Gastrocnemius medialis (tissue), 4 donors: ENCODE measurements at regions not wholly inside any gene's neighbourhood (a gene's known extent, or its start where the extent isn't known, plus 50 kb on each side); places are given as distances from the start of the nearest gene placed in this dataset.

Experiments
- ATAC-seq, 2 donors: fragments of 150-250 bp; one replicate each; pipeline ENCODE4 v1.9.1; 2016
- DNase-seq, 2 donors: peaks; one replicate each; pipeline ENCODE4 v3.0.0-alpha.2; 2019
- H3K27ac ChIP-seq, 4 donors: fragments of 200-600 bp; sonication (generic); 1 replicate in 1 of 4; 2 replicates in 3 of 4; pipeline ENCODE4 v1.5.1; 2016 to 2018; ENCODE audit warnings: mild to moderate bottlenecking in 2 of 4, moderate library complexity in 1 of 4
- H3K27me3 ChIP-seq, 3 donors: fragments of 200-600 bp; sonication (generic) in 2 of 3; 1 replicate in 1 of 3; 2 replicates in 2 of 3; pipeline versions ENCODE4 v1.5.1 to v1.6.0; 2016 to 2019; ENCODE audit warnings: mild to moderate bottlenecking in 1 of 3, moderate library complexity in 1 of 3
- H3K36me3 ChIP-seq, 2 donors: fragments of 200-600 bp; sonication (generic) in 1 of 2; one replicate each; pipeline ENCODE4 v1.5.1; 2017 to 2018
- H3K4me1 ChIP-seq, 2 donors: fragments of 200-600 bp; sonication (generic) in 1 of 2; one replicate each; pipeline ENCODE4 v1.5.1; 2016 to 2017; ENCODE audit warnings: mild to moderate bottlenecking in 2 of 2
- H3K4me3 ChIP-seq, 4 donors: fragments of 200-600 bp; sonication (generic) in 3 of 4; 1 replicate in 1 of 4; 2 replicates in 3 of 4; pipeline ENCODE4 v1.5.1; 2016 to 2019; ENCODE audit warnings: mild to moderate bottlenecking in 2 of 4
- H3K9me3 ChIP-seq, 3 donors: fragments of 200-600 bp; sonication (generic) in 2 of 3; 1 replicate in 1 of 3; 2 replicates in 2 of 3; pipeline ENCODE4 v1.5.1; 2016 to 2019
- CTCF ChIP-seq, 5 experiments: fragments of 450-650 bp in 3 of 5; fragments of 200-600 bp in 2 of 5; sonication (generic) in 2 of 5; IDR thresholded peaks in 4 of 5; conservative IDR thresholded peaks in 1 of 5; 1 replicate in 4 of 5; 2 replicates in 1 of 5; pipeline ENCODE4 v1.5.1; 2016 to 2019; ENCODE audit warnings: antibody characterized with exemption in 5 of 5, mild to moderate bottlenecking in 3 of 5, moderate library complexity in 3 of 5
- POLR2A ChIP-seq, 2 donors: fragments of 450-650 bp; IDR thresholded peaks; one replicate each; pipeline ENCODE4 v1.6.1; 2017; ENCODE audit warnings: antibody characterized with exemption in 2 of 2, mild to moderate bottlenecking in 2 of 2, moderate library complexity in 2 of 2
- in situ Hi-C, 4 donors: fragments of 200-750 bp; cut with MboI; loops; one replicate each; pipeline versions ENCODE4 v1.15.0 to v1.8.0; 2017; ENCODE audit warnings: low sequenced_read_pairs in 4 of 4
- intact Hi-C: fragments of 100-400 bp; cut with DNase I; formaldehyde crosslinking; loops from one replicate; pipeline ENCODE4 v1.15.1; 2023; ENCODE audit warnings: low total_unique reads

- no peak overlapping the region for H3K4me3 ChIP-seq
- no peak for ATAC-seq
- no peak for DNase-seq
- intact Hi-C loops = no loop called here
- H3K36me3 ChIP-seq = no peaks in the 10 kb centered on the region
- H3K27me3 ChIP-seq = no peaks in the 10 kb centered on the region
- in situ Hi-C loops = no loop called here
- no peak overlapping the region for H3K27ac ChIP-seq
- H3K9me3 ChIP-seq = no peaks in the 10 kb centered on the region
- TF ChIP-seq POLR2A (IDR thresholded peaks at IDR 0.05) (no peak), CTCF (IDR thresholded peaks at IDR 0.05 in 4 of 5, conservative IDR thresholded peaks at IDR 0.05 in 1 of 5) (no peak)
- H3K4me1 ChIP-seq = no peaks in the 10 kb centered on the region
These were observed 441.5 kb upstream of the ADAMTS16 start for GRCh38 chr5:4698596-4698995.

- DNase-seq = no peak
- TF ChIP-seq CTCF (IDR thresholded peaks at IDR 0.05 in 4 of 5, conservative IDR thresholded peaks at IDR 0.05 in 1 of 5) = no peak
- no peak for TF ChIP-seq POLR2A (IDR thresholded peaks at IDR 0.05)
- in situ Hi-C loops = no loop called here
- Histone ChIP-seq H3K36me3 (no peaks in the 10 kb centered on the region), H3K27ac (no peak overlapping the region), H3K4me3 (no peak overlapping the region), H3K9me3 (no peaks in the 10 kb centered on the region), H3K4me1 (no peaks in the 10 kb centered on the region), H3K27me3 (no peaks in the 10 kb centered on the region)
- intact Hi-C loops = no loop called here
- ATAC-seq = no peak
These were observed 440.5 kb upstream of the ADAMTS16 start for GRCh38 chr5:4699592-4699991.

GRCh38 chr5:4700069-4700468, 440.1 kb upstream of the ADAMTS16 start:
- no peak for ATAC-seq
- Histone ChIP-seq H3K27ac (no peak overlapping the region), H3K4me3 (no peak overlapping the region), H3K36me3 (no peaks in the 10 kb centered on the region), H3K4me1 (no peaks in the 10 kb centered on the region), H3K27me3 (no peaks in the 10 kb centered on the region), H3K9me3 (no peaks in the 10 kb centered on the region)
- no peak for DNase-seq
- intact Hi-C loops = no loop called here
- in situ Hi-C loops = no loop called here
- TF ChIP-seq POLR2A (IDR thresholded peaks at IDR 0.05) = no peak
- no peak for TF ChIP-seq CTCF (IDR thresholded peaks at IDR 0.05 in 4 of 5, conservative IDR thresholded peaks at IDR 0.05 in 1 of 5)

- Histone ChIP-seq H3K36me3 (no peaks in the 10 kb centered on the region), H3K4me3 (no peak overlapping the region), H3K4me1 (no peaks in the 10 kb centered on the region), H3K27ac (no peak overlapping the region), H3K9me3 (no peaks in the 10 kb centered on the region), H3K27me3 (no peaks in the 10 kb centered on the region)
- in situ Hi-C loops = no loop called here
- intact Hi-C loops = no loop called here
- DNase-seq (no peak), ATAC-seq (no peak)
- TF ChIP-seq CTCF (IDR thresholded peaks at IDR 0.05 in 4 of 5, conservative IDR thresholded peaks at IDR 0.05 in 1 of 5) (no peak), POLR2A (IDR thresholded peaks at IDR 0.05) (no peak)
These were observed 439.3 kb upstream of the ADAMTS16 start for GRCh38 chr5:4700871-4701270.

GRCh38 chr5:4703931-4704458, 436.1 kb upstream of the ADAMTS16 start:
- intact Hi-C loops = no loop called here
- TF ChIP-seq POLR2A (IDR thresholded peaks at IDR 0.05) = no peak
- TF ChIP-seq CTCF (IDR thresholded peaks at IDR 0.05 in 4 of 5, conservative IDR thresholded peaks at IDR 0.05 in 1 of 5) = no peak
- ATAC-seq = no peak

More at GRCh38 chr5:4703931-4704458, 436.1 kb upstream of the ADAMTS16 start:
- in situ Hi-C loops = no loop called here
- Histone ChIP-seq H3K27ac (no peak overlapping the region), H3K4me1 (no peaks in the 10 kb centered on the region), H3K36me3 (no peaks in the 10 kb centered on the region), H3K27me3 (no peaks in the 10 kb centered on the region), H3K4me3 (no peak overlapping the region), H3K9me3 (no peaks in the 10 kb centered on the region)
- DNase-seq = no peak
